ENCODE measurements at regions not wholly inside any gene's neighbourhood (a gene's known extent, or its start where the extent isn't known, plus 50 kb on each side); places are given as distances from the start of the nearest gene placed in this dataset.

GRCh38 chr7:117997862-117998825, 124.9 kb upstream of the CTTNBP2 start:
- Histone ChIP-seq H3K9me3 (ENCODE audit: insufficient read depth, low read depth, low read length) (no peaks in the 10 kb centered on the region), H3K4me1 (ENCODE audit: insufficient read depth, low read length) (peaks cover 10% of the 10 kb centered on the region), H3K36me3 (ENCODE audit: insufficient read depth, low read length) (no peaks in the 10 kb centered on the region), H3K9ac (ENCODE audit: low read depth, low read length) (no peak overlapping the region), H3K27me3 (ENCODE audit: insufficient read depth, low read length) (no peaks in the 10 kb centered on the region), H3K4me3 (ENCODE audit: low read length) (no peak overlapping the region), H3K27ac (ENCODE audit: low read depth, low read length) (no peak overlapping the region)
- WGBS: 85% methylated on average over 7 of the region's 7 CpGs

GRCh38 chr7:118000480-118001202, 127.4 kb upstream of the CTTNBP2 start:
- Histone ChIP-seq H3K27me3 (ENCODE audit: insufficient read depth, low read length) (no peaks in the 10 kb centered on the region), H3K9ac (ENCODE audit: low read depth, low read length) (no peak overlapping the region), H3K4me3 (ENCODE audit: low read length) (no peak overlapping the region), H3K36me3 (ENCODE audit: insufficient read depth, low read length) (no peaks in the 10 kb centered on the region), H3K4me1 (ENCODE audit: insufficient read depth, low read length) (peaks cover 15% of the 10 kb centered on the region), H3K9me3 (ENCODE audit: insufficient read depth, low read depth, low read length) (no peaks in the 10 kb centered on the region), H3K27ac (ENCODE audit: low read depth, low read length) (no peak overlapping the region)
- WGBS: 92% methylated on average over 6 of the region's 6 CpGs

- 81% methylated on average over 1 of the region's 1 CpG for WGBS
- Histone ChIP-seq H3K27ac (ENCODE audit: low read depth, low read length) (no peak overlapping the region), H3K4me3 (ENCODE audit: low read length) (no peak overlapping the region), H3K27me3 (ENCODE audit: insufficient read depth, low read length) (no peaks in the 10 kb centered on the region), H3K4me1 (ENCODE audit: insufficient read depth, low read length) (peaks cover 8% of the 10 kb centered on the region; the same call in 1 of the 2 replicates), H3K9ac (ENCODE audit: low read depth, low read length) (no peak overlapping the region), H3K9me3 (ENCODE audit: insufficient read depth, low read depth, low read length) (no peaks in the 10 kb centered on the region), H3K36me3 (ENCODE audit: insufficient read depth, low read length) (no peaks in the 10 kb centered on the region)
Measured at GRCh38 chr7:118003476-118003875, 130.2 kb upstream of the CTTNBP2 start.

DNA sequence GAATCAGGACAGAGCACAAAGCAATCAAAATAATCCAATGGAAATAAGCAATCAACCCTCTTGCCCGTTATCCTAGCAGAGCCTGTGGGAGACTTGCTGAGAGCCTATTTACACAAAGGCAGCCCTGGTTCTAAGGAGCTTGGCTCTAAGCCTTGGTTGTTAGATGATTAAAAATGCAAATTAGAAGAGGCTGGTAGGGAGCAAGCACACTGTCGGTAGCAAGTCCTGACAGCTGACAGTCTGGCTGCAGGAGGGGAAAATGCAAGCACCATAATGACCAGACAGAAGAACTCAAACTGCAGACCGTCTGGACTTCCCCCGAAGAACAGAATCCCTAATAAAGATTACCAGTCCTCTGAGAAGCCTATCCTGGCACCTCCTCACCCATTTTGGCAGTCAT, 131.8 kb upstream of the CTTNBP2 start:
- Histone ChIP-seq H3K4me3 (ENCODE audit: low read length) (no peak overlapping the region), H3K36me3 (ENCODE audit: insufficient read depth, low read length) (no peaks in the 10 kb centered on the region), H3K27me3 (ENCODE audit: insufficient read depth, low read length) (no peaks in the 10 kb centered on the region), H3K4me1 (ENCODE audit: insufficient read depth, low read length) (peaks cover 5% of the 10 kb centered on the region; the same call in 1 of the 2 replicates), H3K9me3 (ENCODE audit: insufficient read depth, low read depth, low read length) (no peaks in the 10 kb centered on the region), H3K27ac (ENCODE audit: low read depth, low read length) (no peak overlapping the region), H3K9ac (ENCODE audit: low read depth, low read length) (no peak overlapping the region)
- WGBS: 40% methylated on average over 4 of the region's 4 CpGs

GRCh38 chr7:118006979-118007378, 133.7 kb upstream of the CTTNBP2 start:
- no peaks in the 10 kb centered on the region for H3K36me3 ChIP-seq (ENCODE audit: insufficient read depth, low read length)
- WGBS: 77% methylated on average over 5 of the region's 5 CpGs
- no peaks in the 10 kb centered on the region for H3K9me3 ChIP-seq (ENCODE audit: insufficient read depth, low read depth, low read length)
- H3K27ac ChIP-seq (ENCODE audit: low read depth, low read length): no peak overlapping the region
- H3K4me1 ChIP-seq (ENCODE audit: insufficient read depth, low read length): peaks cover 5% of the 10 kb centered on the region; the same call in 1 of the 2 replicates
- no peaks in the 10 kb centered on the region for H3K27me3 ChIP-seq (ENCODE audit: insufficient read depth, low read length)
- no peak overlapping the region for H3K9ac ChIP-seq (ENCODE audit: low read depth, low read length)
- H3K4me3 ChIP-seq (ENCODE audit: low read length): no peak overlapping the region

GRCh38 chr7:118009419-118009818, 136.2 kb upstream of the CTTNBP2 start:
- 93% methylated on average over 2 of the region's 2 CpGs for WGBS
- no peaks in the 10 kb centered on the region for H3K27me3 ChIP-seq (ENCODE audit: insufficient read depth, low read length)
- no peak overlapping the region for H3K27ac ChIP-seq (ENCODE audit: low read depth, low read length)

GRCh38 chr7:118011652-118012051, 138.4 kb upstream of the CTTNBP2 start:
- H3K9me3 ChIP-seq (ENCODE audit: insufficient read depth, low read depth, low read length): no peaks in the 10 kb centered on the region
- no peaks in the 10 kb centered on the region for H3K36me3 ChIP-seq (ENCODE audit: insufficient read depth, low read length)
- no peak overlapping the region for H3K9ac ChIP-seq (ENCODE audit: low read depth, low read length)
- WGBS: 95% methylated on average over 3 of the region's 3 CpGs
- H3K27me3 ChIP-seq (ENCODE audit: insufficient read depth, low read length): no peaks in the 10 kb centered on the region
- no peaks in the 10 kb centered on the region for H3K4me1 ChIP-seq (ENCODE audit: insufficient read depth, low read length)
- H3K4me3 ChIP-seq (ENCODE audit: low read length): no peak overlapping the region
- no peak overlapping the region for H3K27ac ChIP-seq (ENCODE audit: low read depth, low read length)

More at GRCh38 chr7:118009419-118009818, 136.2 kb upstream of the CTTNBP2 start:
- Histone ChIP-seq H3K9me3 (ENCODE audit: insufficient read depth, low read depth, low read length) (no peaks in the 10 kb centered on the region), H3K4me3 (ENCODE audit: low read length) (no peak overlapping the region), H3K9ac (ENCODE audit: low read depth, low read length) (no peak overlapping the region), H3K4me1 (ENCODE audit: insufficient read depth, low read length) (peaks cover 5% of the 10 kb centered on the region; the same call in 1 of the 2 replicates), H3K36me3 (ENCODE audit: insufficient read depth, low read length) (no peaks in the 10 kb centered on the region)

DNA sequence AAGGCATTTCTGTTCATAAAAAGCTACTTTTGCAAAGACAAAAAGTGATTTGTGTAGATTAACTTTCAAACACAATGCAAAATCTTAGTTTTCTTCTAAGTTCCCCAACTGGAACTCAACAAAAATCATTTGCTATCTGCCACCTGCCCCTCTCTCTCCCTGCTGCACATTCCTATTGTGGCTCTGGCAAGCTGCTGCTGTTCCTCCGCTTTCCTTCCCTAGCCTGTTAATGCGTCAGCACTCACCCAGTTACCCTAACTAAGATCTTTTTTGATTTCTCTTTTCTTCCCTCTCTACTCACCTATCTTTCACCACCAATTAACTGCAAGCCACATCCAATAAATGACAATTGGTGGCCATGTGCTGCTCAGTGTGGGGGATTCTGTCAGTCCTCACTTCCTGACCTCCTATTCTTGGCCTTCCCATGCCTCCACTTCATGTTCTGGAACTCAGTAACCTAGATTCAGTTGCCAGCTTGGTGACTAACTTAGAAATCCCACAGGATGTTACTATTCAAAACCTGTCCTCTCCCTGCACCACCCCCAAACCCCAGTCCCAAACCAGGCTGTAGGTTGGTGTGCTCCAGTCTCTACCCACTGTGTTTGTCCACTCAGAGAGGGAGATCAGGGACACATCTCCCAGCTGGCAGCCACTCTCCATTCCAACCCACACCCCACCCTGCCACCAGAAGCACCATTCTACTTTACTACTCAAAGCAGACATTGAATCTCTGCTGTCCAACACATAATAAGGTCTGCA, 140.2 kb upstream of the CTTNBP2 start:
- Histone ChIP-seq H3K9ac (ENCODE audit: low read depth, low read length) (no peak overlapping the region), H3K36me3 (ENCODE audit: insufficient read depth, low read length) (no peaks in the 10 kb centered on the region), H3K4me1 (ENCODE audit: insufficient read depth, low read length) (no peaks in the 10 kb centered on the region), H3K4me3 (ENCODE audit: low read length) (no peak overlapping the region), H3K27me3 (ENCODE audit: insufficient read depth, low read length) (no peaks in the 10 kb centered on the region), H3K9me3 (ENCODE audit: insufficient read depth, low read depth, low read length) (peaks cover 5% of the 10 kb centered on the region; the same call in 1 of the 2 replicates), H3K27ac (ENCODE audit: low read depth, low read length) (no peak overlapping the region)
- WGBS: 93% methylated on average over 2 of the region's 2 CpGs

GRCh38 chr7:118022546-118022945, 149.3 kb upstream of the CTTNBP2 start:
- WGBS: 96% methylated on average over 2 of the region's 2 CpGs
- H3K4me1 ChIP-seq (ENCODE audit: insufficient read depth, low read length): no peaks in the 10 kb centered on the region
- no peaks in the 10 kb centered on the region for H3K36me3 ChIP-seq (ENCODE audit: insufficient read depth, low read length)
- no peak overlapping the region for H3K4me3 ChIP-seq (ENCODE audit: low read length)
- peaks cover 5% of the 10 kb centered on the region; the same call in 1 of the 2 replicates for H3K9me3 ChIP-seq (ENCODE audit: insufficient read depth, low read depth, low read length)
- H3K27me3 ChIP-seq (ENCODE audit: insufficient read depth, low read length): no peaks in the 10 kb centered on the region
- H3K9ac ChIP-seq (ENCODE audit: low read depth, low read length): no peak overlapping the region
- no peak overlapping the region for H3K27ac ChIP-seq (ENCODE audit: low read depth, low read length)

DNA sequence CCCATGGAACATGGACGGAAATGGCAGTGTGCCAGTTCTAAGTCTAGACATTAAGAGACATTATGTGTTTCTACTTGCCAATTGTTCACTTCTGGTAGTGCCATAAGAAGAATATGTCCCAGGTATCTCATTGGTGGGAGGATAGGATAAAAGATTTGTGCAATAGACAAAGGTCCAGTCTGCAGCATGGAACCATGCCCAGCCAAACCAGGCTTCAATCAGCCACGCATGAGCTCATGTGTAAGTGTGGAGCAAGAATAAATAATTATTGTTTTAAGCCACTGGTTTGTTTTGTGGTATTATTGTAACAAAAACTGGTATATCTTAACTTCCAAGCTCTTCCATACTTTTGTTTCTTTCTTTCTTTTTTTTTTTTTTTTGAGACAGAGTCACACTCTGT, 153.6 kb upstream of the CTTNBP2 start:
- no peak overlapping the region for H3K27ac ChIP-seq (ENCODE audit: low read depth, low read length)
- whole genome bisulfite sequencing: 100% methylated on average over 2 of the region's 2 CpGs
- H3K9ac ChIP-seq (ENCODE audit: low read depth, low read length): no peak overlapping the region
- no peaks in the 10 kb centered on the region for H3K4me1 ChIP-seq (ENCODE audit: insufficient read depth, low read length)
- no peaks in the 10 kb centered on the region for H3K36me3 ChIP-seq (ENCODE audit: insufficient read depth, low read length)
- H3K27me3 ChIP-seq (ENCODE audit: insufficient read depth, low read length): no peaks in the 10 kb centered on the region
- H3K4me3 ChIP-seq (ENCODE audit: low read length): no peak overlapping the region
- H3K9me3 ChIP-seq (ENCODE audit: insufficient read depth, low read depth, low read length): no peaks in the 10 kb centered on the region
